Prostate gland (tissue), 2 donors: ENCODE measurements at regions not wholly inside any gene's neighbourhood (a gene's known extent, or its start where the extent isn't known, plus 50 kb on each side); places are given as distances from the start of the nearest gene placed in this dataset.

Experiments
- DNase-seq: peaks from one replicate; pipeline ENCODE4 v3.0.0-alpha.2; 2019; ENCODE audit warnings: low spot score
- H3K27ac ChIP-seq, 2 donors: fragments of 200-600 bp; sonication (generic); 2 replicates each; pipeline ENCODE4 v1.5.1; 2017 to 2019
- H3K27me3 ChIP-seq: fragments of 200-600 bp; sonication (generic); replicated peaks from 2 replicates; pipeline ENCODE4 v1.5.1; 2019; ENCODE audit not compliant: insufficient read depth
- H3K36me3 ChIP-seq, 2 donors: fragments of 200-600 bp; sonication (generic); 1 replicate in 1 of 2; 2 replicates in 1 of 2; pipeline versions ENCODE4 v1.5.1 to v1.8.1; 2017 to 2019
- H3K4me1 ChIP-seq: fragments of 200-600 bp; sonication (generic); replicated peaks from 2 replicates; pipeline ENCODE4 v1.5.1; 2019
- H3K4me3 ChIP-seq, 2 donors: fragments of 200-600 bp; sonication (generic); 2 replicates each; pipeline ENCODE4 v1.5.1; 2017 to 2019
- H3K9me3 ChIP-seq: fragments of 200-600 bp; sonication (generic); 2 replicates; pipeline ENCODE4 v1.5.1; 2017
- POLR2A ChIP-seq: fragments of 450-650 bp; IDR thresholded peaks from one replicate; pipeline ENCODE4 v1.6.1; 2016; ENCODE audit warnings: antibody characterized with exemption, mild to moderate bottlenecking
- POLR2AphosphoS5 ChIP-seq: sonication (generic); formaldehyde crosslinking; IDR thresholded peaks from one replicate; pipeline ENCODE4 v1.6.1; 2017; ENCODE audit warnings: antibody characterized with exemption
- WGBS: methylation state at CpG from one replicate; pipeline ENCODE4 v1.1.5; 2018; 5-methylcytosine and 5-hydroxymethylcytosine counted together
- intact Hi-C: fragments of 100-400 bp; cut with DNase I; formaldehyde crosslinking; loops from one replicate; pipeline ENCODE4 v1.14.2; 2022
- TF ChIP-seq, protein P1 (sequence below), 4 experiments: fragments of 200-600 bp in 2 of 4; fragments of 450-650 bp in 2 of 4; sonication (generic) in 2 of 4; IDR thresholded peaks; 1 replicate in 3 of 4; 2 replicates in 1 of 4; pipeline ENCODE4 v1.5.1; 2016 to 2019; ENCODE audit warnings: antibody characterized with exemption in 4 of 4, mild to moderate bottlenecking in 2 of 4, moderate library complexity in 2 of 4

DNA sequence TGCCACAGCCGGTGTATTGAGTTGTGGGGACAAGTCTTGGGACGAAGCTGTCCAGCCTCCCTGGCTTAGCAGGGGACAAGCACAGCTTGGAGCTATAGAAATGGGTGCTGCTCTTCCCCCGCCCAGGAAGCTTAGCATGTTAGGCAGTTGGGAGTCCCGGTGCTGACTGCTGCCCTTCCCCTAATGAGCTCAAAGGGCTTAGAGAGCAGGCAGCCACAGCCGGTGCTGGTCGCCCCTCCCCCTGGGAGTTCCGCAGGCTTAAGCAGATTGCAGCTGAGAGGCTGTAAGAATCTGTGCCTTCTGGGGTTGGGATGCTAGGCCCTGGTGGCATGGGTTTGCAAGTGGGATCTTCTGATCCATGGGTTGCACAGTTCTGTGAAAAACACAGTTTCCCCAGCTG is 237.3 kb downstream of the DCDC2C start:
- WGBS = 71% methylated on average over 7 of the region's 7 CpGs
- no peaks in the 10 kb centered on the region for H3K9me3 ChIP-seq
- TF ChIP-seq POLR2A = no peak
- TF ChIP-seq, protein P1, sequence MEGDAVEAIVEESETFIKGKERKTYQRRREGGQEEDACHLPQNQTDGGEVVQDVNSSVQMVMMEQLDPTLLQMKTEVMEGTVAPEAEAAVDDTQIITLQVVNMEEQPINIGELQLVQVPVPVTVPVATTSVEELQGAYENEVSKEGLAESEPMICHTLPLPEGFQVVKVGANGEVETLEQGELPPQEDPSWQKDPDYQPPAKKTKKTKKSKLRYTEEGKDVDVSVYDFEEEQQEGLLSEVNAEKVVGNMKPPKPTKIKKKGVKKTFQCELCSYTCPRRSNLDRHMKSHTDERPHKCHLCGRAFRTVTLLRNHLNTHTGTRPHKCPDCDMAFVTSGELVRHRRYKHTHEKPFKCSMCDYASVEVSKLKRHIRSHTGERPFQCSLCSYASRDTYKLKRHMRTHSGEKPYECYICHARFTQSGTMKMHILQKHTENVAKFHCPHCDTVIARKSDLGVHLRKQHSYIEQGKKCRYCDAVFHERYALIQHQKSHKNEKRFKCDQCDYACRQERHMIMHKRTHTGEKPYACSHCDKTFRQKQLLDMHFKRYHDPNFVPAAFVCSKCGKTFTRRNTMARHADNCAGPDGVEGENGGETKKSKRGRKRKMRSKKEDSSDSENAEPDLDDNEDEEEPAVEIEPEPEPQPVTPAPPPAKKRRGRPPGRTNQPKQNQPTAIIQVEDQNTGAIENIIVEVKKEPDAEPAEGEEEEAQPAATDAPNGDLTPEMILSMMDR (IDR thresholded peaks at IDR 0.05) = no peak
- TF ChIP-seq POLR2AphosphoS5 = no peak
- no peaks in the 10 kb centered on the region for H3K36me3 ChIP-seq
- no peak overlapping the region for H3K4me3 ChIP-seq
- no peak for DNase-seq
- H3K27me3 ChIP-seq = no peaks in the 10 kb centered on the region
- intact Hi-C loops = no loop called here
- no peak overlapping the region for H3K27ac ChIP-seq
- no peaks in the 10 kb centered on the region for H3K4me1 ChIP-seq

DNA sequence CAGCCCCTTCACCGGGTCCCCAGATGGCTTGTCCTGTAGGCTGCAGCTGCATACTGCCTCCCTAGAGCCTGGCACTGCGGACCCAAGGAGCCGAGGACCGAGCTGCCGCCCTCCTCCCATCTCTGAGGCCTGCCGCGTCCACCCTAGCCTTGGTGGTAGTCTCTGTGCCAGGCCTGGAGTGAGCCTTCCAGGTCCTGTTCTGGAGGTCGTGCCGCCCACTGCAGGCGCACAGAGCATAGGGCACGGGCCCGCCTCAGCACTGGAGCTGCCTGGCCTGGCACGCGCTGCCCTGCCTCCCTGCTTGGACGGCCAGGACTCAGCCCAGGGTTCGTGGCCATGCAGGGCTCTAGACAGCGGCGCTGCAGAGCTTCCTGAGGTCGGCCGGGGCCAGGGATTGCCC is 239.5 kb downstream of the DCDC2C start:
- Histone ChIP-seq H3K27ac (no peak overlapping the region), H3K27me3 (no peaks in the 10 kb centered on the region), H3K36me3 (no peaks in the 10 kb centered on the region), H3K9me3 (no peaks in the 10 kb centered on the region), H3K4me3 (no peak overlapping the region), H3K4me1 (no peaks in the 10 kb centered on the region)
- intact Hi-C loops = no loop called here
- no peak for TF ChIP-seq POLR2AphosphoS5
- TF ChIP-seq, protein P1 (IDR thresholded peaks at IDR 0.05) = no peak
- WGBS = 92% methylated on average over 18 of the region's 20 CpGs
- no peak for DNase-seq

DNA sequence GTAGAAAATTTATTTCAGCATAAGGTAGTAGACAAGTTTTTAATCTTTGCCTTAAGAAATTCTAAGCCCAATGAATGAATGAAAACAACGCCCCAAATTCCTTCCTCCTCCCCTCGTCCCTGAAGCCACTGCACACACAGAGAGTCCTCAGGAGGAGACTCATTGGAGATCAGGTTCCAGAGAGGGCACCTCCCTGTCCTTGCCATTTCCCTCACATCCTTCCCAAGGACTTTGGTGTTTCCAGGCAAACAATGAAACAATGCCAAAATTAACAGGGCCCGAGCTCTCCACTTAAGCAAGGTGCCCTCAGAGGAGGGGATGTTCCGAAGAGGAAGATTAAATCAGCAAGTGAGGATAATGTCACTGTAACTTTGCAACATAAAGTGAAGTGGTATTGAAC is 240.7 kb downstream of the DCDC2C start:
- no peak overlapping the region for H3K4me3 ChIP-seq
- 59% methylated on average over 4 of the region's 4 CpGs for WGBS
- H3K9me3 ChIP-seq = no peaks in the 10 kb centered on the region
- TF ChIP-seq POLR2AphosphoS5 (no peak), POLR2A (no peak)
- TF ChIP-seq, protein P1 (IDR thresholded peaks at IDR 0.05) = no peak
- no peaks in the 10 kb centered on the region for H3K4me1 ChIP-seq
- H3K27me3 ChIP-seq = no peaks in the 10 kb centered on the region
- H3K27ac ChIP-seq = no peak overlapping the region
- H3K36me3 ChIP-seq = no peaks in the 10 kb centered on the region
- intact Hi-C loops = no loop called here
- DNase-seq = no peak

DNA sequence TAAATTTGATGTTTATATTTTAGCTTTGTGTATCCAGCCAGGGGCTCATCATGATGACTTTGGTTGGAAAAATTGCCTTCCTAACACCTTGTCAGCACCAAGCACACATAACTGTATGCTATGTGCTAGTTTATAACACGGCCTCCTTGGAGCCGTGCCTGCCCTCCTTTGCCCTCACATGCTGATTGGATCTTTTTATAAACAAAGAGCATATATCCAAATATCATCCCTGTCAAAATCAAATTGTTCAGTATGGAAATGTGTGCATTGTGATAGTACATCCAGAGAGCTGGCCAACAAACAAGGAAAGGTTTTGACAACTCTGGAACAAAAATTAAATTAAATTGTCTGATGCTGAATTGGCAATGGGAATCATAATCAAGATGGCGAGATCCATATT is 241.5 kb downstream of the DCDC2C start:
- WGBS = 70% methylated on average over 3 of the region's 3 CpGs
- intact Hi-C loops = no loop called here
- no peak overlapping the region for H3K27ac ChIP-seq

DNA sequence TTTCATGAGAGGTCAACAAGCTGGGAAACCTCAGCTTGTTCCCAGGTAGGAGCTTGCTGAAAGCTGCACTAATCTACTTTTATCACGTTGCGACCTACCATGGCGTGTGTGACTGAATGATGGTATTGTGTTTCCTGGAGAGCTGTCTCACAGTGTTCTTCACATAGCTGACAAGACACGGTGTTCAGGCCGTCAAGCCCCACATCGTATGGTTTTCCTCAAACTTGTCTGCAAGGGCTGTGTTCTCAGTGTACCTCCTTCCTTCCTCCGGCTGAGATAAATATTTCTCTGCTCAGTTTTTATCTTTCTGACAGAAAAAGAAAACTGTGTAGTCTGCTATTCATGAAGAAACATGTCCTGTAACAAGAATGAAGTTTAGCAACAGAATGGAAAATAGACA is 244.8 kb downstream of the DCDC2C start:
- DNase-seq = no peak
- H3K27me3 ChIP-seq = no peaks in the 10 kb centered on the region
- H3K4me3 ChIP-seq = no peak overlapping the region
- WGBS = 31% methylated on average over 7 of the region's 7 CpGs
- intact Hi-C loops = no loop called here
- TF ChIP-seq POLR2A (no peak), POLR2AphosphoS5 (no peak)
- TF ChIP-seq, protein P1 (IDR thresholded peaks at IDR 0.05) = no peak
- H3K27ac ChIP-seq = no peak overlapping the region
- no peaks in the 10 kb centered on the region for H3K36me3 ChIP-seq
- no peaks in the 10 kb centered on the region for H3K9me3 ChIP-seq
- no peaks in the 10 kb centered on the region for H3K4me1 ChIP-seq

More for the DNA sequence above, 241.5 kb downstream of the DCDC2C start:
- Histone ChIP-seq H3K4me1 (no peaks in the 10 kb centered on the region), H3K4me3 (no peak overlapping the region), H3K36me3 (no peaks in the 10 kb centered on the region), H3K27me3 (no peaks in the 10 kb centered on the region), H3K9me3 (no peaks in the 10 kb centered on the region)
- no peak for TF ChIP-seq POLR2AphosphoS5
- TF ChIP-seq, protein P1 (IDR thresholded peaks at IDR 0.05) = no peak
- TF ChIP-seq POLR2A = no peak
- DNase-seq = no peak
